Activated CD4-positive, alpha-beta T cell treated with anti-CD3 and anti-CD28 coated beads for 24 hours (primary cell): ENCODE measurements at regions not wholly inside any gene's neighbourhood (a gene's known extent, or its start where the extent isn't known, plus 50 kb on each side); places are given as distances from the start of the nearest gene placed in this dataset.

ENCODE experiments used
- DNase-seq, 2 donors: peaks; one replicate each; pipeline ENCODE4 v3.0.0-alpha.2; 2020; ENCODE audit warnings: low read depth in 2 of 2

- DNase-seq, result no peak
Measured at GRCh38 chr13:80033951-80034350, 307.0 kb downstream of the SPRY2 start.

- no peak for DNase-seq
Measured at GRCh38 chr13:80033286-80033685, 307.6 kb downstream of the SPRY2 start.

GRCh38 chr13:80030491-80030890 lies 310.4 kb downstream of the SPRY2 start:
- DNase-seq, result no peak

GRCh38 chr13:80029170-80029569 lies 311.8 kb downstream of the SPRY2 start:
- no peak for DNase-seq

- no peak for DNase-seq
Measured at GRCh38 chr13:80022146-80022545, 318.8 kb downstream of the SPRY2 start.

GRCh38 chr13:80012251-80012650 lies 328.7 kb downstream of the SPRY2 start:
- DNase-seq, result no peak

GRCh38 chr13:80011448-80012212 lies 329.3 kb downstream of the SPRY2 start:
- DNase-seq, result no peak

- no peak for DNase-seq
Measured at GRCh38 chr13:80010846-80011245, 330.1 kb downstream of the SPRY2 start.

- DNase-seq, result no peak
Measured at GRCh38 chr13:80010286-80010831, 330.6 kb downstream of the SPRY2 start.

- DNase-seq, result no peak
Measured at GRCh38 chr13:80009760-80010159, 331.2 kb downstream of the SPRY2 start.

- no peak for DNase-seq
Measured at GRCh38 chr13:80006940-80007339, 334.0 kb downstream of the SPRY2 start.

GRCh38 chr13:80001510-80001842 lies 339.4 kb downstream of the SPRY2 start:
- DNase-seq, result no peak

GRCh38 chr13:80000684-80001509 lies 340.0 kb downstream of the SPRY2 start:
- DNase-seq, result no peak

- DNase-seq, result no peak
Measured at GRCh38 chr13:79999601-80000000, 341.3 kb downstream of the SPRY2 start.

GRCh38 chr13:79998381-79998880 lies 342.5 kb downstream of the SPRY2 start:
- DNase-seq, result no peak

- DNase-seq, result no peak
Measured at GRCh38 chr13:79997244-79997643, 343.7 kb downstream of the SPRY2 start.

GRCh38 chr13:79995334-79995733 lies 345.6 kb downstream of the SPRY2 start:
- no peak for DNase-seq

- DNase-seq, result no peak
Measured at GRCh38 chr13:79992111-79992510, 348.8 kb downstream of the SPRY2 start.

GRCh38 chr13:79990048-79990447 lies 350.9 kb downstream of the SPRY2 start:
- no peak for DNase-seq

GRCh38 chr13:79989217-79989661 lies 351.7 kb downstream of the SPRY2 start:
- no peak for DNase-seq

GRCh38 chr13:79988573-79988972 lies 352.4 kb downstream of the SPRY2 start:
- no peak for DNase-seq

- DNase-seq, result no peak
Measured at GRCh38 chr13:79987761-79988160, 353.2 kb downstream of the SPRY2 start.

GRCh38 chr13:79987323-79987722 lies 353.6 kb downstream of the SPRY2 start:
- no peak for DNase-seq
